GM21825 (cell line): ENCODE measurements at regions not wholly inside any gene's neighbourhood (a gene's known extent, or its start where the extent isn't known, plus 50 kb on each side); places are given as distances from the start of the nearest gene placed in this dataset.

Experiments
- ATAC-seq: cut with Tn5 transposase; IDR thresholded peaks from one replicate; pipeline ENCODE4 v1.9.1; 2021; ENCODE audit warnings: mild to moderate bottlenecking, moderate library complexity; ENCODE audit not compliant: unreplicated experiment

DNA sequence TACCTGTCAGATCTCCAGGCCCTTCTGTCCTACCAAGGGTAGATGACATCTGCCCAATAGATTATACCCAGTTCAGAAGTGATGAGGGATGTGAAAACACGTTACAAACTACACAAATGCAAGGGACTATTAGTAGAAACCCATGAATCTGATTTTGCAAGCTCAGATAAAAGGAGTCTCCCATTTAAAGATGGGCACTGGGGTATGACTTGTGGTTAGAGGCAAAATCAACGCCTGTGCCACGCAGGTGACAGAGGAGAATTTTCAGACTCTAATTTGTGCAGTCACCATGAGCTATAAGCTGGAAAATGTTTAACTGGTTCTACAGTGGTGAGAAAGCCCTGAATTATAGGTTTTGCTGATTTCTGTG, 184.4 kb upstream of the LPP start:
- no peak for ATAC-seq

GRCh38 chr3:187970106-187970505, 183.9 kb upstream of the LPP start:
- no peak for ATAC-seq

GRCh38 chr3:187971629-187972028, 182.3 kb upstream of the LPP start:
- no peak for ATAC-seq

- ATAC-seq = no peak
These were observed 181.5 kb upstream of the LPP start for GRCh38 chr3:187972454-187972853.

GRCh38 chr3:187973977-187974870, 179.7 kb upstream of the LPP start:
- no peak for ATAC-seq

- ATAC-seq = no peak
These were observed 179.1 kb upstream of the LPP start for GRCh38 chr3:187974871-187975271.

DNA sequence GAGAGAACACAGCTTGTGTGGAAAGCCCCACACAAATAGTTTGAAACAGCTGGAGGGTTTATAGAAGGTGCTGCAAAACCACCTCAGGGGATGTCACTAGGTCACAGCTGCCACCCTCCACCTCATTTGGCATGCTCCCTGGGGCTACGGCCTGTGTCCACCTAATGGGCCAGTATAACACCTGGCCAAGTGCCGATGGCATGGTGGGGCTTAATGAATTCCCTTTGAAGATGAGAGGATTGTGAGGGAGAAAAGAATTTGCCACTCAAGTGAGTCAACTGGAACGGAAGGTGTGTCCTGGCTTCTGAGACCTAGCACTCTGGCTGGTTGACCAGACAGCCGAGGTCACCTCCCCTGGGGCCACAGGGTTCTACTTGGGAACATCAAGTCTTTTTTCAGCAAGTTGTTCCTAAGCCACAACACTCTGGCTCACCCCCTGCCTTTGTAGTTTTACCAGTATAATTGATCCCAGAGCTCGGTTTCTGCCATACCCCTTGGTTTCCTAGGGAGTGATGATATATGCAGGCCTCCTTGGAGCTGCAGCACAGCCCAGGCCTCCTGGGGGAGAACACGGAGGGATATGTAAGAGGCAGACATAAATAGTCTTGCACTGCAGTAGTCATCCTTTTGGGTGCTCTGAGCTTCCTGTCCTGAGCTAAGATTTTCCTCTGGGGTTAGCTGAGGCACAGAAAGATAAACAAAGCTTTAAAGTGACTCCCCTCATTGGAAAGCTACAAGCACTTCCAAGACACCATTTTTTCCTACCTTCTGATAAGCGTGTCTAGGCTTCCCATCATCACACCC, 178.2 kb upstream of the LPP start:
- no peak for ATAC-seq

DNA sequence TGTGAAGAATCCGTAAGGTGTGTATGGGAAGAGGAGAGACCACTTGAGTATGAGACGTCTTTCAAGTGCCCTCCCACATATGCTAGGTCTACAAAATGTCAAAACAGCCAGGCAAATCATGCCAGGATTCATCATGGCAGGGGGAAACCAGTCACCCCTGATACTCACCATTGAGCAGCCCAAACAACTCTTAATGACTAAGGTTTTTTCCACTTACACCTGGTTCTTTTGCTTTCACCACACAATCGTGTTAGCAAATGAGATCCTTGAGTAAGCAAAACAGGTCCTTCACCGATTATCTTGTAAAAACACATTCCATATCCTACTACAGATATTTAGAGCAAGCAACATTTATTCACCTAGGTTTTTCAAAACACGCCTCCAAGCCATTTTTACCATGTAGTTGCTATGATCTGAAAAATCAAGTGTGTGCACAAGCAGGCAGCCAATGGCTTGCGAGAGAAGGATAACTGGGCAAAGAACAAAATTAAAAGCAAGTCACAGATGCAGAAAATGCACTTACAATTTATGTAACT, 177.5 kb upstream of the LPP start:
- ATAC-seq = no peak

DNA sequence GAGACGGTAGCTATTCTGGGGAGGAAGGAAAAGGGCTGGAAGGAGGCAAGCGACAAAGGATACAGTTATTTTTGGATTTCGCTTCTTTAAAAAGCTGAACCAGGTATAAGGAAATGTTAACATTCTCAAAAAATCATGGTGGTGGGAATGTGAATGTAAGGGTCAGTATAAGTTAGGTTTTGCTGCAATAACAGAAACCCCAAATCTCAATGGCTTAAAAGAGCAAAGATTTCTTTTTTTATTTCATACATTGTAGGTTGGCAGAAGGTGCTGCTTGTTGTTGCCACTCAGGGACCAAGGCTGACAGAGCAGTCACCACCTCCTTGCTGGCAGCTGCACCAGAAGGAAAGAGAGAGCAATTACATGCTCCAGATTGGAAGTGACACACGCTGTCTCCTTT, 176.3 kb upstream of the LPP start:
- ATAC-seq = no peak

DNA sequence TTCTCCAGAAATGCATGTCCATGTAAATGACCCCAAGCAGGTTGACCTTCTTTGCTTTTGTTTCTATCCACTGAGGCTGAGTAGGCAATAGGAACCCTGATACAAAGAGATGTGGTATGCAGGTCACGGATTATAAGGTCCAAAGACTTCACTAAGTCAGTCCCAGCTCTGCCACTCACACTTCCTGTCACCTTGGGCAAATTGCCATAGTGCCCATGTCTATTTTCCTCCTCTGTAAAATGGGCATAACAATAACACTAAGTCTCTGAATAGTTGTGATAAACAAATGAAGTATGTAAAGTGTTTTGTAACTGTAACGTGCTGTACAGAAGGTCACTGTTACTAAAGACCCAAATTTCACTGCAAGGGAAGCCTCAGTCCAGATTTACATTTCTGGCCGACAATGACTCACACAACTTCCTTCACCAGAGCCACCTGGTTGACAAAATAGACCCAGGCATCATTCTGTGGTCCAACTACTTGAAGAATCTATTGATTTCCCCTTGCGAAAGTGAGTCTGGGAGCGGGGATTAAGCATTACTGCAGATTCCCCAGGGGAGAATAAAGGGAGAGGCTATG, 175.4 kb upstream of the LPP start:
- no peak for ATAC-seq

- no peak for ATAC-seq
These were observed 174.4 kb upstream of the LPP start for GRCh38 chr3:187979564-187979963.

DNA sequence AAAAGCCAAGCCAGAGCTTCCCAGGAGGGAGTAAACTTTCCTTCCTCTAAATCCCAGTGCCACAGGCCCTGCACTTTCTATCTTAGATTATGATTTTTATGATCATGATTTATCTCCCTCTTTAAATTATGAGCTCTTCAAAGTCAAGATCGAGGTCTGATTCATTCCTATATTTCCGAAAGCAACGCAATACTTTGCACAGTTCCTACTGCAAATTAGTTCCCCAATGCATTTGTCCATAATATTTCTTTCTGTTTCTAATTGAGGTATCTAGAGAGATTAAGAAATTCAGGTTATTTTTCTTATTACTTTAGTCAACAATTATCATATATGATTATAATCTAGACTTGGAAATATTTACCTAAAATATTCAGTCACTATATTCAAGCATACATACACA, 173.1 kb upstream of the LPP start:
- no peak for ATAC-seq

- ATAC-seq = no peak
These were observed 171.8 kb upstream of the LPP start for GRCh38 chr3:187982142-187982541.

DNA sequence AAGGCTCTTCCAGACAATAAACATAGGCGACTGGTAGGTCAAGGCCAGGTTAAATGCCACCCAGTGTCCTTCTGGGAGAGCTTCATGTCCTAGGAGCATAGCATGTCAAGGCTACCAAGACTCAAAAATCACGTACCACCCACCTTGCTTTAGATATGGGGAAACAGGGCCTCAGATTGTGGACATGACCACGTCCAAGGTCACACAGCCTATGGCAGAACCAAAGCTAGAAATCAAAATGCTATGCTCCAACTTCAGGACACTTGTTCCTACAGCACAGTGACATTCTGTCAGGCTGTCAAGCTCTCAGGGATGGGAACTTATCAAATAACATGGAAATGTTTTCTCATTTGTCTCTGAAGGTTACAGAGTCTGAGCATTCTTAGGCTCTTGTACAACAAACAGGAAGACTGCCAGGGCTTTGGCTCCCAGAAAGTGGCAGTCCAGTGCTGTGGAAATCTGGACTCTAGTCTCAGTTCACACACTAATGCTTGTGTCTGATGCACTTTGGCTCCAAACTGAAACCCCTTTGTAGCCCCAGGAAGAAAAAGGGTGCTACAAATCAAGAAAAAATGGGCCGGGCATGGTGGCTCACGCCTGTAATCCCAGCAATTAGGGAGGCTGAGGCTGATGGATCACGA, 170.4 kb upstream of the LPP start:
- ATAC-seq = no peak

- no peak for ATAC-seq
These were observed 168.3 kb upstream of the LPP start for GRCh38 chr3:187985647-187986046.

DNA sequence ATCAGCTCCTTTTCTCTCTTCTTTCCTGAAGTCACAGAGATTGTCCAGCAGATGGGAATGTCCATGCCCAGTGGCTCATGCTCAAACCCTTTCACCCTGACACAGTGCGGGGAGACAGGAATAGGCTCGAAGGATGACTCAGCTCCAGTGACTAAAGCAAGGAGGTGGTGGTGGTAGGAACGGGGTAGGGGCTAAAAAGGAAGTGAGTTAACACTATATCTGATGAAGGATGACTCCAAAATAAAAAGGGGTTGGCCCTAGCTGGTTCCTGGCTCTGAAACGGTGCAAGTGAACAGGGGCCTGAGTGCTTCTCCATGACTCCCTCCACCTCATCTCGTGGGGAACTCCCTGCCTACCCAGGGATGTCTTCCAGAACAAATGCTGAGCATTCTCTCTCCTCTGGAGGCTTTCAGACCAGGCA, 167.4 kb upstream of the LPP start:
- no peak for ATAC-seq

- ATAC-seq = no peak
These were observed 166.8 kb upstream of the LPP start for GRCh38 chr3:187987187-187987586.

DNA sequence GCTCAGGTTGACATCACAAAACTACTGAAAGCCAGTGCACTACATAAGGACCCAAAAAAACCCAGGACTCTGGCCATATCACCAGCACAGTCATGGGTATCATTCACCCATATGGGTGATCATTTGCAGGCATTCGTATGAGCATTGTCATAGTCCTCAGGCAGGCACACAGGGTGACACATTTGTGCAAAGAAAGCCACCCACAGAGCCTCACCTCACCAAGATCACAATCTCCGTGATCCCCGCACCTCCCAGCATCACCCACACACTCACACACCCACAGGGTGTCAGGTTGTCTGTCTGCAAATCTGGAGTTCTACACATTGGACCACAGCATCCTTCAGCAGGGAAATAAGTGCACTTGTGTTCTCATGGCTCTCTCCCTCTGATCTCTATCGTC, 166.0 kb upstream of the LPP start:
- no peak for ATAC-seq

DNA sequence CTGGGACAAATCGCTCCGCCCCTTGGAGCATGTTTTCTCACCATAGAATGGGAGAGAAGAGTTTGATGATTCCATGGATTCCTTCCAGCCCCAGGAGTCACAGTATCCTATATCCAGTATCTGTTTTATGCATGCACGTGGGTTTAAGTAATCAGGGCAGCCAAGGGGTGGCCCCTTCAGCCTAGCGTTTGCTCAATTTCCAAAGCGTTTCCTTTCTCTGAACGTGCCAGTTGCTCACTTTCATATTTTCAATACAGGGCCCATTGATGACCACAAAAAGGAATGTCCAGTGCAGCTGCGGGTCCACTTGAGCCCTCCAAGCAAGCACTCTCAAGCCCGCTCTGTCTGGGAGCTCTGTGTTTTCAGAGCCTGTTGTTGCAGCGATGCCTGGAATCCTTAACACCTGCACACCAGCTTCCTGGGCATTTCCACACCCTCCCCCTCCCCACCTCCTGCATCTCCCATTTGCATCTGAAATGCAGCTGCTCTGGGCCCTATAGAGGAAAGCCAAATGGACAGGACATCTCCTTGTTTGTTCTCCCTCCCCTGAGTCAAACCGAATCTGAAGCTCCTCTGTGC, 164.3 kb upstream of the LPP start:
- no peak for ATAC-seq

DNA sequence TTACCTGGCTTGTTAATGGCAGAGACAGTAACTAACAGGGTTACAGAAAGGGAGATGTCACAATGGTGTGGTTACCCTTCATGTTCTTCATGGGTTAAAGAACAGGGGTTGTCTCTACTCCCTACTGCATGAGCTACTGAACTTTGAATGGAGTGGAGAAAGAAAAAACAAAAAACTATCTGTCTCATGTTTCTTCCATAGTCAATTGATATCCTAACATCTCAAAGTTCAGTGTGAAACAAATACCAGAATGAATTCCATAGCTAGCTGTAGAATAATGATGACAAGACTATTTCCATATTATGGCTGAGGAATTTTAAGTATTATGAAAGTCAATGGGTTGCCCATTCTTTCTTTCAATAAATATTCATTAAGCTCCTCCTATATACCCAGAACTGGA, 161.3 kb upstream of the LPP start:
- ATAC-seq = no peak
